ENCODE measurements at regions not wholly inside any gene's neighbourhood (a gene's known extent, or its start where the extent isn't known, plus 50 kb on each side); places are given as distances from the start of the nearest gene placed in this dataset.

DNA sequence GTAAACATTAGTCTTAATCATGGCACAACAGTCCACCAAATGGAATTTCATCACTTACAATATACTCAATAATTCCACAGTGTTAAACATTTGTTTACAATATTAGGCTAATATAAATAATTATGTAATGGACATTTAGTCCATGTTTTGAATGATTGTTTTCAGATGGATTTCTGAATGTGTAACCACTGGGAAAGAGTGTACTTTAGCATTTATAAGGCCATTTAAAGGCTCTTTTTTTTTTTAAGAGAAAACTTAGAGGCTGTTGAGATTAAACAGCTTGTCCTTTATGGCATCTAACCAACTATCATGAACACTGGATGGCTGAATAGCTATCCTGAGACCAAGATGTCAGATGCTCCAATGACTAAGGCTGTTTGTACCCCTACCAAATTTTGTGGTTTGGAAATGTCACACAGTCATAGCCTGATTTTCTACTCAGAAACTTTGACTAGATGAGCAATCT is 248.3 kb upstream of the GLI3 start:
- no peak for DNase-seq

DNA sequence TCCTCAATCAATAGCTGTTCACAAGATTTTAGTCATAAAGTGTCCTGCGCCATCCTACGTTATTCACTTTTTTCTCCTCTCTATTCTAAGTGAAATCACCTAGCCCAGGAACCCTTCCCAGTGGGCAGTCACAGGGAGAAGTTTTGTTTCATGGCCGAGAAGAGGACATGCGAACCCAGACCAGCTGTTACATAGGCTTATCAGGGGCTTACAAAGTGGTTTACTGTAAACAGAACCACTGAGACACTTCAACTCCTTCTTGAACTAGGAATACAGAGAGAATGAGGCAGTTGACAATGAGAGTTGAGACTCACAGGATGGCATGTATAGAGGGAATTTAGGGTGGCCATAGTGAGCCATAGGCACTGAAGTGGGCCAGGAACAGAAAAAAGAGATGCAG is 246.9 kb upstream of the GLI3 start:
- peak; percentile 14 for DNase-seq

DNA sequence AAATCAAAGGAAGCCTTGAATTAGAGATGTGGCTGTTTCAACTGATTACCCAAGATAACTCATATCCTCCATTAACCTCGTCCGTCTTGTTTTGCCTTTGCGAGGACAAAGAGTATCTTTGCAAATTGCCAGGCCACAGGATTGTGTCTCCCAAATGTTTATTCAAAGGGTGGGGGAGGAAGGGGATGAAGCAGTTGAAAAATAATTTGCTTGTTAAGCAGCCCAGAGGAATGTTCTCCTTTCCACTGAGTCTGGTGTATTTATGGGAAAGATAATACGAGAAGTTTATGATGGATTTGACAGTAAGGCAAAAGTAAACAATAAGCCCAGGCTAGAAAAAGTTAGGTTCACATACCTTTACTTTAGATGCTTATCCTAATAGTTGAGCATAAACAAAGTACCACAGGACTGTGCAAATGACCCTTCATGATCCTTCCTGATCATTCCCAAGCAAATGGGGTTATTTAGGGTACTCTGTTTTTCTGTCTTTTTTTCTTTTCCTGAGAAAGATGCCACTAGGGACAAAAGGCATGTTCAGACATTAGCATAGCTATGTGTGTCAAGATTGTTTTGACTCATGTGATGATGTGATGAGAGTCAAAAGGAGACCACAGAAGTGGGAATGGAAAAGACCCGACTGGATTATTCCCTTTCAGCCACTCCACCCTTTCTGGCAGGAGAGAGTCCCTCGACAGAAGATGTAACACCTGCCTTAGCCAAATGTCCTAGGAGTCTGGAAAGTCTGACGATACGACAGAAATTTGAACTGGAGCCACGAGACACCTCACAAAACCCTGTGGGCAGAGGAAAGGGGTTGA is 243.0 kb upstream of the GLI3 start:
- DNase-seq, result no peak

DNA sequence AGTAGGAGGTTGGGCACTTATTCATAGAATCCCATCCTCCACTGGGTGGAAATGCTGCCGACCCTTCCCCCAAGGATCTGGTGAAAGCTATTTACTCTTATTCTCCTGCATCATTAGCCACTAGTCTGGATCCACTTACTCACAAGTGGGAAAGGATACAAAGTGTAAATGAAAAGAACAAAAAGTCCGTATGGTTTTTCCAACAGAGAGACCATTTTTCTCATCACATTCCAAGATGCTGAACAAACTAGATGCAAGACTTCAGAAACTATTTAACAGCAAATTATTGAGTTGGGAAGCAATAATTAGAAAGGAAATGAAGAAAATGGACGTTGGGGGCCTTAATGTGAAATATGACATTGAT is 242.4 kb upstream of the GLI3 start:
- DNase-seq, result no peak

DNA sequence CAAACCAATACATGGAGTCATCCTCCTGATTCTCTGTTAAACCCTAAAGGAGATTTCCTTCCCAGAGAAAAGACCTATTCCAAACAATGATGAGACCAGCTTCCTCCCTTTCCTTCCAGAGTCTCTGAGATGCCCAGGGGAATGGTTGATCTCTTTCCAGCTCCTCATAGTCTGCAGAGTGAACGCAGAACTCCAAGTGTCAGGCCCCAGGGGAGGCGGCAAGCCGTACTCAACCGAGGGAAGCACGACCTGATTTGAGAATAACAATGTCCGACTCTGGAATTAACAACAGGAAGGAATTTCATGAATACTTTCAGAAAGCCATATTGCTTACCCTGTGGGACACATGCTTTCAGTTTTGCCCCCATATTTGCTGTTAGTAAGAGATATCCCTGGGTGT is 241.7 kb upstream of the GLI3 start:
- DNase-seq, result no peak

DNA sequence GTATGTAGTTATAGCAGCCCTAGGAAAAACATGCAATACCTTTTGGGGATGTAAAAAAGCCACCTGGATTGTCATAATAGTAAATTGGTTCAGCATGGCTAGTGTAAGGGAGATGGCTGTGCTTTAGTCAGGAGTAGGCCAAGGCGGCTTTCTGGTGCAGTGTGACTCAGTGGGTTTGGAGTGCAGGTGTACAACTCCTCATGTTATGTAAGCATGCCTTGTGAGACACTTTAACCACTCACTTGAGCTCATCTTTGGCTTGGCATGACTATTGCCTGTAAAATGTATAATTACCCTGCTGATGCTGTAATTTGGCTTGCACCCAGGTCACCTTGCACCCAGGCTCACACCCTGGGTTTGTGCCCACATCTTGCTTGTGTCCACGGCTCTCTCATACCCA is 239.2 kb upstream of the GLI3 start:
- DNase-seq, result no peak

DNA sequence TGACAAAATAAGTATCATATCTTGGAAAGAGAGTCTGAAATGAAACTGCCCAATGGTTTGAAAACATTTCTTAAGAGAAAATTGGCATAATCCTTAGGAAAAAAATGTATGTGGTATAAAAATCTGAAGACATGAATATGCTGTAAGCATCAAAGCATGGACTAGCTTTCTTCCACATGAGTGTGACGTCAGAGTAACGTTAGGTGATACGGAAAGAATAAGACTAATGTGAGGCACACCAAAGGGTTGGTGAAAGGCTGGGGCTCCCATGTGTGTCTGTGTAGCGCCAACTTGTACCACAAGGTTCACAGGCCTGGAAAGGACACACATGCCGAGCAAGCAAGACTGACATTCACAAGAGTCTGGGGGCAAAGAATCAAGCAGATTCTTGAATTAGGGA is 238.1 kb upstream of the GLI3 start:
- DNase-seq, result no peak

DNA sequence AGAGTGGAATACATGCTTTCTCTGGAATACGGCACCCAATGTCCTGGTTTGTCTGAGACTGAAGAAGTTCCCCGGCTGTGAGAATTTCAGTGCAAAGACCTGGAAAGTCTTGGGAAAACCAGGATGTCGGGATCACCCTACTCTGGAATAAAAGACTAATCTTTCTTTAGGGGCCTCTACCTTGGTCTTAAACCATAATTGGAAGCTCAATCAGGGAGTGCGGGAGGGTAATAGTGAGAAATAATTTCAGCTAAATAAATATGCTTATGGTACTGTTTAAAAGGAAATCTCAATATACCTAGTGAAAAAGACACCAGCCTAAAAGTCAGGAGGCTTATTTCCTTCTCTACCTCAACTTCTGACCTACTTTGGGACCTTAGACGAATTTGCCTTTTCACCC is 236.1 kb upstream of the GLI3 start:
- no peak for DNase-seq

DNA sequence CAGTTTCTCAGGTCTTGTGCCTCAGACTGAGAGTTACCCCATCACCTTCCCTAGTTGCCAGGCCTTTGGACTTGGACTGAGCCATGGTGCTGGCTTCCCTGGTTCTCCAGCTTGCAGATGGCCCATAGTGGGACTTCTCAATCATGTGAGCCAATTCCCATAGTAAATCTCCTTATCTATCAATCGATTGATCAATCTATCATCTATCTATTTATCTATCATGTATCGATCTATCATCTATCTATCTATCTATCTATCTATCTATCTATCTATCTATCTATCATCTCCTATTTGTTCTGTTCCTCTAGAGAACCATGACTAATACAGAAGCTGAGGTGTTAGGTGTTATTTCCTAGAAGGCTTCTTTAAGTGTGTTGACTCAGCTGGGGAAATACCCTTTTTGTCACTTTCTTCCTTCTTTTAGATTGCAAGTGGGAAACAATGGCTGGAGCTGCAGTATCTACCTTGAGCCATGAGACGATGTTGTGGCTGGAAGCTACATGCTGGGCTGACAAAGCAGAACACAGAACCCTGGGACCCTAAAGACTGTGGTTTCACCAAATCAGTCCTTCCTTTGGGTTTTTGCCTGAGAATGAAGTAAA is 234.7 kb upstream of the GLI3 start:
- no peak for DNase-seq

DNA sequence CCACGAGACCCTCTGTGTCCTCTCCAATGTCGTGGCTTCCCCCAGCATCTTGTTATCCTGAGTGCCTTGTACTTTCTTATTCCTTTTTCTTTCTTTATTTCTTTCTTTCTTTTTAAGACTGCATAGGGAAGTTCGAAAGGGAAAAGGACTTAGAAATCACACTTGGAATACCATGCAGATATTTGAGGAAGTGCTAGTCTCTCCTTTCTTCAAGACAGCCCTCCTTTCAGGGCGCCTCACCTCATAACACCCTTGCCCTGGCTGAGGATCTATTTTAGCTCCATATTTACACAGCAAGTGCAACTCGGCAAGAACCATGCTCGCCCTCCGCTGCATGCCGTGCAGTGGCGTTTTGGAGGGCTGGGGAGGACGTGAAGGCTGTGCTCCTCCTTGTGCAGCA is 232.3 kb upstream of the GLI3 start:
- DNase-seq, result no peak

DNA sequence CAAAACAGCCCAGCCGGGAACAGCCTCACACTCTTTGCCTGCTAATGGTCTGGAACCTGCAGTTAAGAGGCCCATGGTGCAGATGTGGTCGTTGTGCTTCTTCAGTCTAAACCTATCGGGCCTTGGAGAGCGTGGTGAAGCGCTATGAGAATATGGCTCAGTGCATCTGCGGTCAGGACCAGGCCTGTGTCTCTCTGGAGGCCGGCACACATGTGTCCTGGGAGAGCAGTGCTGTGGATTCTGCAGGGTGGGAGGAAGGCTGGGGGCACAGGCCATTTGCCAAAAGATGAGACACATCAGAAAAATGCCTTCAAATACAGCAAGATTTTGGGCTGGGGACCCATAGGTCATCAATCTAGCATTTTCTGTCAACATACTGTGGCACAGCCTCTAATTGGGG is 231.5 kb upstream of the GLI3 start:
- DNase-seq, result no peak

DNA sequence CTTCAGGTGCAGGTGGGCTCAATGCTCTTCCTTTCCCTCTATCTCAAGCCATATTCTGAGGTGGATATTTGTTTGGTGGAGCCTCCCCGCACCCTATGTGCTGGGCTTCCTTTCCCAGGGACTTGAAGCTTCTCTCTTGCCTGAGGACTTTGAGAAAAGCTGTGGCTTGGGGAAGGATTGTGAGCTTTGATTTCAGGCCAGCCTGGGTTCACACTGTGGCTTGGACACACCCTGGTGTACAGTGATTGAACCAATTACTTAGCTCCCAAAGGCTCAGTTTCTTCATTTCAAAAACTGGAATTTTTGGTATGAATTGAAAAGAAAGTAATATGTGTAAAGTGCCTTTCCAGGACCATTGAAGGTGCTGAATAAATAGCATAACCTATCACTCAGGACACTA is 224.5 kb upstream of the GLI3 start:
- DNase-seq, result no peak

DNA sequence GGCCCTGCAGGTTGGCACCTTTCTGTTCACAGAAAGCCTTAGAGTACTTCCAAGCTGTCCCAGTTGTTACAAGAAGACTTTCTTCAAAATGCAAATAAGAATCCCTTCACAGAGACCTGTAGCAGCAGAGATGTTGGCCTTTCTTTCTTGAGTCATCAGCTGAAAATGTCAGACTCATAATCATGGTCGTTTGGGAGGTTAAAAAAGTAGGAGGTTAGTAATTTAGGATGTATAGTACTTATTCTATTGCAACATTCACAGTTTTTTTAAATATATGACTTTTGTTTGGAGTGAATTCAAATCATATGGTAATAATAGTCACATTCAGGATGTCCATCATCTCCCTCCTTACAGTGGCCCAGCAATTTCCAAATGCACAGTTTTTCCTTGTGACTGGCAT is 223.9 kb upstream of the GLI3 start:
- DNase-seq, result no peak

DNA sequence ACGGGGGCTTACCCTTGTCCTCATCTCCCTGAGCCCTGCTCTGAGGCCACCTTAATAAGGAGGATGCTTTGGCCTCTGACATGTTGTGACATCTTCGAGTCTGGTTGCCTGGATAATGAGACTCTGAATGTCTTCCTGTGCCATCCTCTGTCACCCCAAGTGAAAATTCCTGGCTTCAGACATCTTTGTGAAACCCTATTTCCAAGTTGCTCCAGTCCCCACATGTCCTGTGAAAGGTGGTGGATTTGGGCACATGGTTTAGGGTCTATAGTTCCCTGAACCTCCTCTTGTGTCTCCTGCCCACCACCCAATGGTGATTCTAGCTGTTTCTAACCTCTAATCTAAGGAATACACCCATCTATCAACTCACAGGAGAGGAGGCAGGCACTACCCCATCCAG is 223.1 kb upstream of the GLI3 start:
- DNase-seq, result no peak

DNA sequence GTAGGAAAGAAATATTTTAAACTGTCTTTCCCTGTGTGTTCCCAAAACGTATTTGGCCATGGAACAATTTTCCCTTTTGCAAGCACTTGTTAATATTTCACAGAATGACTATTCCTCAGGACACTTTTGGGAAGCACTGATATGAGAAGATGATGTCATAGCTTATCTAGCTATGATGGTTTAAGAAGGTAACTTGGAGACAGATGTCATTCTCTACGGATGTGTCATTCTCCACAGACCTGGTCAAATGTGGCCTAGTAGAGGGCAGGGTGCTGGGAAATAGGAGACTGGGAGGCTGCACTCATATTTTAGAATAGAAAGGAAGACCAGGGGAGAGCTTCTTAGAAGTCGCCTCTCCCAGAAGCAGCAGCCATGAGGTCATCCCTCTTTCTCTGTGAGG is 220.7 kb upstream of the GLI3 start:
- DNase-seq, result no peak

DNA sequence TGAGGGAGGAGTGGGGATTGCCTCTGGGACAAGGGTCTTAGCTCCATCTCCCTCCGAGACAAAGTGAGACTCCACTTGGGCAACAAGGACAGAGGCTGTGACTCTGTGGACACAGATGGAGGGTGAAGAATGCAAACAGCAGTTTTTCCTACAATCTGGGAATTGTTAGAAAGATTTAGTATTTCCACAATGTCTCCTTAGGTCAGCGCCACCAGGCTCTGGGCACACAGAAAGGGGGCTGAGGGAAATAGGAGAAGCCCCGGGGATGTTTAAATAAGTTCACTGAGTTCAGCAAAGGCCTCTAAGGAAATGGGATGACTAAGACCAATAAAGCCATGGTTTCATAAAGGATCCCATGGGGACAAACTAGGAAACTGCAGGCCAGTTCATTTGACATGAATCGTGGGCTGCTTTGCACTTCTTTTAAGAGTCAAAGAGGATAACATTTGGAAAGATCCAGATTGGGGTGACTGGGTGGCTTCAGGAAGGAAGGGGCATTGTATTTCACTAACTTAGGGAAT is 219.8 kb upstream of the GLI3 start:
- DNase-seq, result peak; percentile 28

DNA sequence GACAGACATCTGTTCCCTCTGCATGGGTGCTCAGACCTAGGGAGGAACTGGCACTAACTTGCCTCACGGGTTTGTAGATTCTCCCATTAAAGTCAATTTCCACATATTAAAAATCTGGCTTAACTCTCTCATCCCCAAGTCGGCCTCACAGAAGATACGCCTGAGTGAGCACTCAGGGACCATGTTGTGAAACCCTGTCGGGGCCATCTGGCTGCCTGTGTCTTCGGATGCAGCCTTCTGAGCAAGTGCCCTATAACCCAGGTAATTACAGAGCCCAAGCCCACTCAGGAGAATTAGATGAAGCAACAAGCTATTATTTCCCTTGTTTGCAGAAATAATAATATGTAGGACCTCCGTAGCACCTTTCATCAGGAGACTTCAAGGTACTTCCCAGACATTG is 219.3 kb upstream of the GLI3 start:
- peak; percentile 89 for DNase-seq

DNA sequence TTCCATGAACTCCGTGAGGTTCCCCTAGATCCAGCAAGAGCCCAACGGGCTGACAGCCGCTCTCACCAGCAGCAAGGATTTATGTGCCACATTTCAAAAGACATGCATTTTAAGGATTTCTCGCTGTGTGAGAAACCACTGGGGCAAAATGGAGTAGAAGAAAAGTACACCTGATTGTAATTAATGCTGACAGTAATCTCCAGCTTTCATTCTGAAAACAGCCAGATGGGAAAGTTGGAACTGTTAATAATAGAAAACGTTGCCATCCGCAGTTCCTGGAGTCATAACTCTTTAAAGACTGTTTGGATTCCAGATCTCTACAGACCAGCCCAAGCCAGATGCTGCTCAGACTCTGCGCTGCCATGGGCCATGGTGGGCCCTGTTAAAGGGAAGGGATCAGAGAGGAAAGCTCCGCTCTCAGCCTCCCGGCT is 216.9 kb upstream of the GLI3 start:
- DNase-seq, result peak; percentile 87

DNA sequence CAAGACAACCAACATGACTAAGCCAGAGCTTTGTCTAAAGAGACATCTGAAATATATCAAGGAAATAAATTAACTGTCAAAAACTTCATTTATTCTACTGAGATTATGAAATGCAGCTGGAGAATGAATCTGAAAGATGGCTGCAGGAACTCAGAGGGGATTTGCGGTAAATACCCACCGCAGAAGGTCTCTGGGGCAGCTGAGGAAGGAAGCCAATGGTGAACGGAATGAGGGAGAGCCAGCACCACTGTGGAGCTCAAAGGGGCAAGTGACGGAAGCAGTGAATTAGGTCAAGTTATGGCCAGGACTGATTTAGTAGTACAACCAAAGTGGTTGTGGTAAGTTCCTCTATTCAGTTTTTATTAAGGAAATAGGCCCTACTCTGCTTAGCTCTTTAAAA is 215.3 kb upstream of the GLI3 start:
- DNase-seq, result no peak

DNA sequence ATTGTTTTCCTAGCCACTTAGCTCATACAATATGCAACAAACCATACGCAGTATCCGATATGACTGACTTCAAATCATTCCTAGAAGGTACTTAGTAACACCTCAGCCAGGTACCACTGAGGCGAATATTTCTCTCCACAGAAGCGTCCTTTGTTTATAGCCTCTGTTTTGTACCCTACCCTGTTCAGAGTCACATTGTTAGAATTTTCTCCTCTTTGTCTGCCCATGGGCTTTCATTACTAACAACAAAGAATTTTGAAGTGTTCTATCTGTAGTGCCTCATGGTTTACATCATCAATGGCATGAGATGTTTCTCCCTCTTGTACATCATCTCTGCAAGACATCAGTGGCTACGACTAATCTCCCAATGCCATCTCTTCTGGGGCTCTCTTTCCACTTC is 212.4 kb upstream of the GLI3 start:
- DNase-seq, result no peak

DNA sequence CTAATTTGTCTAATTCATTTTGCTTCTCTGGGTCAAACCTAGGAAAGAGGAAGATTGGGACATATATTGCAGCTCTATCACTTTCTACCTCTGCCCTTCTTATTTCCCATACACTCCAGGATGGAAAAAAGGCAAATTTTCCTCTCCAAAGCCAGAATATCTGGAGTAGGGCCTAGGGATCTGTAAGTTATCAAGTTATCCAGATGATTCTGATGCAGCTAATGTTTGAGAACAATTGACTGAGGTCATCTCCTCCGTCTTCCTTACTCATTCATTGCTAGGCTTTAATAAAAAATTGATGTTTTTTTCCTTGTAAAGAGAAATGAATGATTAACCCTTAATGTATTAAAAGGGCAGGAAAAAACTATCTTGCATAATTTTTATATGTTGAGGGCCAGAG is 211.9 kb upstream of the GLI3 start:
- no peak for DNase-seq

DNA sequence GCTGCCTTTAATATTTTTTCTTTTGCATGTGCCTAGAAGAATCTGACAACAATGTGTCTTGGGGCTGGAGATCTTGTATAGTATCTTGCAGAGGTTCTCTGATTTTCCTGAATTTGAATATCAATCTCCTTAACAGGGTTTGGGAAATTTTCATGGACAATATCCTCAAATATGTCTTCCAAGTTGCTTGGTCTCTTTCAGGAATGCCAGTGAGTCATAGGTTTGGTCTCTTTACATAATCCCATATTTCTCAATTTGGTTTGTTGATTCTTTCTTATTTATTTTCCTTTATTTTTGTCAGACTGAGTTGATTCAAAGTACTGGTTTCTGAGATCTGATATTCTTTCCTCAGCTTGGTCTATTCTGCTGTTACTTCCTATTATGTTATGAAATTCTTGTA is 208.7 kb upstream of the GLI3 start:
- no peak for DNase-seq

DNA sequence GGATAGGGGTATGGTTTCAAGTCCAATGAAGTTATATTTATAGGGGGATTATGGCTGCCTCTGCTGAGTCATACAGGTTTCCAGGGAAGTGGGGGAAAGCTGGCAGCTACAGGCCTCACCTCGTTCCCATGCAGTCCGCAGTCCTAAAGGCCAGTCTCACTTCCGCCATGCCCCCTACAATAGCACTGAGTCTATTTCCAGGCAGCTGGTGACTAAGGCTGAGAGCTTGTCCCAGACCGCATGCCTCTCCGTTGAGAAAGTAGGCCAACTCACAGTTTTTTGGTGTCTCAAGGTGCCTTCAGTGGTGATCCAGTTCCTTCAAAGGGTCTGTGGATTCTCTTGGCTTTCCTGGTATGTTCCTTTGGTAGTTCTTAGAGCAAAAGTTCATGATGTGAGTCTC is 203.9 kb upstream of the GLI3 start:
- no peak for DNase-seq

DNA sequence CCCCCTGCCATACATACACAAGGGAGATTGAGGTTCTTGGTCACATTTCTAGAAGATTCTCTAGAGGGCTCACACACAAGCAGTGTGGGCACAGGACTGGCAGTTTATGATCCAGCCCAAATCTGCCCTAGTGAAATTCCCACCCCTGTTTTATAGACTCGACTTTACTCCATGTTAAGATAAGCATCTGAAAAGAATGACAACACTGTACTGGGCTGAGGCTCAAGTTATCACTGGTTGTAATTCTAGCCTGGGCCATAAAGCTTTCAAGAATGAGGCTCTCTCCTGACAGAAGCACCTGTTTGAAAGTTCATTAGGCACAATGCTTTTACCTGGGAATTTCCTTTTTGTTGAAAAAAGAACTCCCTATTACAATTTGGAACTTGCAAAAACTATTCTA is 195.6 kb upstream of the GLI3 start:
- DNase-seq, result peak; percentile 4

DNA sequence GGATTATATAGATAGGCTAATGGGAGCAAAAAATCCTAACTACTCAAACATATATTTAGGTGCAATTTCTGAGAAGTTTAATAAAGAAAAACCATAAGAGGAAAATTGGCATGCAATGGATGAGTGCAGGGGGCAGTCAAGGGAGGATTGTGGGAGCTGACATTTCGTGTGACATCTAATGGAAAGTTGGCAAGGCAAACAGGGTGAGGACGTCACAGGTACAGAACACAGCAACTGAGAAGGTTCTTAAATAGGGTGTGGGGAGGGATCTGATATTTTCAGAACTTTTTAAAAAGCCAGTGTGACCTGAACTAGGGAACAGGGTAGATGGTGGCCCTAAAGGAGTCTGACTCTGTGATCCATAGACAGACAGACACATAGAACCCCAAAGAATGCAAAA is 194.9 kb upstream of the GLI3 start:
- no peak for DNase-seq
